Keratinocyte (primary cell): ENCODE measurements at regions not wholly inside any gene's neighbourhood (a gene's known extent, or its start where the extent isn't known, plus 50 kb on each side); places are given as distances from the start of the nearest gene placed in this dataset.

Experiments used
- CTCF ChIP-seq, 3 experiments: IDR thresholded peaks in 1 of 3; conservative IDR thresholded peaks in 1 of 3; optimal IDR thresholded peaks in 1 of 3; 2 replicates in 2 of 3; 3 replicates in 1 of 3; pipeline versions ENCODE3 to v1.5.1; 2011; ENCODE audit warnings: low read length in 3 of 3, mild to moderate bottlenecking in 3 of 3, moderate library complexity in 2 of 3, control low read depth in 1 of 3, inconsistent platforms in 1 of 3; ENCODE audit not compliant: insufficient read depth in 2 of 3; ENCODE audit errors: extremely low read depth in 1 of 3
- EZH2 ChIP-seq: IDR thresholded peaks from one replicate; pipeline ENCODE4 v1.6.1; 2012; ENCODE audit warnings: inconsistent platforms, mild to moderate bottlenecking, low read length, moderate library complexity

GRCh38 chr2:176479961-176480360 lies 210.7 kb downstream of the MTX2 start:
- TF ChIP-seq CTCF (optimal IDR thresholded peaks at IDR 0.05 in 1 of 3, IDR thresholded peaks at IDR 0.05 in 1 of 3, conservative IDR thresholded peaks at IDR 0.05 in 1 of 3; ENCODE audit: extremely low read depth in 1 of 3, insufficient read depth in 2 of 3, low read length in 3 of 3) (no peak), EZH2 (no peak)
